Fibroblast of lung (primary cell): ENCODE measurements at regions not wholly inside any gene's neighbourhood (a gene's known extent, or its start where the extent isn't known, plus 50 kb on each side); places are given as distances from the start of the nearest gene placed in this dataset.

Experiments
- DNase-seq, 2 donors: peaks; one replicate each; pipeline versions ENCODE4 v3.0.0 to v3.0.0-alpha.2; 2010; ENCODE audit warnings: low read depth in 2 of 2
- H2AFZ ChIP-seq: 2 replicates; pipeline ENCODE4 v1.5.1; 2012; ENCODE audit warnings: low read length, control low read depth, inconsistent platforms
- H3K27ac ChIP-seq: 2 replicates; pipeline ENCODE4 v1.5.1; 2011; ENCODE audit warnings: low read length, control low read depth; ENCODE audit not compliant: insufficient read depth
- H3K27me3 ChIP-seq: 2 replicates; pipeline ENCODE4 v1.5.1; 2011; ENCODE audit warnings: mild to moderate bottlenecking, low read length; ENCODE audit not compliant: control insufficient read depth, insufficient read depth
- H3K36me3 ChIP-seq: 2 replicates; pipeline ENCODE4 v1.5.1; 2011; ENCODE audit warnings: low read length; ENCODE audit not compliant: control insufficient read depth, insufficient read depth
- H3K4me1 ChIP-seq: 2 replicates; pipeline ENCODE4 v1.5.1; 2011; ENCODE audit warnings: low read length; ENCODE audit not compliant: control insufficient read depth, insufficient read depth; ENCODE audit errors: extremely low read depth
- H3K4me2 ChIP-seq: 2 replicates; pipeline ENCODE4 v1.5.1; 2011; ENCODE audit warnings: low read length, control low read depth; ENCODE audit not compliant: insufficient read depth; ENCODE audit errors: extremely low read depth
- H3K4me3 ChIP-seq, 4 experiments: fragments of 200-600 bp in 1 of 4; sonication (generic) in 1 of 4; replicated peaks in 1 of 4; 2 replicates each; pipeline ENCODE4 v1.5.1; 2011 to 2016; ENCODE audit warnings: low read length in 4 of 4, low read depth in 3 of 4, mild to moderate bottlenecking in 3 of 4, control low read depth in 2 of 4, inconsistent platforms in 1 of 4, mixed read lengths in 1 of 4; ENCODE audit not compliant: insufficient read depth in 1 of 4; ENCODE audit errors: control extremely low read depth in 1 of 4
- H3K79me2 ChIP-seq: 2 replicates; pipeline ENCODE4 v1.5.1; 2012; ENCODE audit warnings: mild to moderate bottlenecking, low read length, inconsistent platforms; ENCODE audit not compliant: control insufficient read depth, insufficient read depth
- H3K9ac ChIP-seq: 2 replicates; pipeline ENCODE4 v1.5.1; 2011; ENCODE audit warnings: mild to moderate bottlenecking, low read length, control low read depth; ENCODE audit not compliant: insufficient read depth
- H3K9me3 ChIP-seq: 2 replicates; pipeline ENCODE4 v1.5.1; 2012; ENCODE audit warnings: low read depth, low read length; ENCODE audit not compliant: control insufficient read depth, insufficient read depth
- H4K20me1 ChIP-seq: 2 replicates; pipeline ENCODE4 v1.5.1; 2011; ENCODE audit warnings: low read length; ENCODE audit not compliant: control insufficient read depth, insufficient read depth; ENCODE audit errors: extremely low read depth
- CTCF ChIP-seq, 2 donors: IDR thresholded peaks in 1 of 2; conservative IDR thresholded peaks in 1 of 2; 1 replicate in 1 of 2; 2 replicates in 1 of 2; pipeline ENCODE4 v1.5.1; 2011 to 2012; ENCODE audit warnings: low read length in 2 of 2, control low read depth in 1 of 2, inconsistent platforms in 1 of 2, low read depth in 1 of 2, mild to moderate bottlenecking in 1 of 2
- EZH2 ChIP-seq: IDR thresholded peaks from 2 replicates; pipeline ENCODE4 v1.5.1; 2012; ENCODE audit warnings: low read length, control low read depth, mild to moderate bottlenecking; ENCODE audit errors: missing control alignments

GRCh38 chr3:22297436-22297835 lies 546.4 kb upstream of the ZNF385D start:
- Histone ChIP-seq H3K4me1 (no peaks in the 10 kb centered on the region), H4K20me1 (no peaks in the 10 kb centered on the region), H3K27ac (no peak overlapping the region), H3K9me3 (no peaks in the 10 kb centered on the region), H3K36me3 (no peaks in the 10 kb centered on the region), H3K4me3 (no peak overlapping the region), H3K27me3 (no peaks in the 10 kb centered on the region), H3K79me2 (no peaks in the 10 kb centered on the region), H3K9ac (no peak overlapping the region), H3K4me2 (no peak overlapping the region), H2AFZ (no peak overlapping the region)
- TF ChIP-seq CTCF (conservative IDR thresholded peaks at IDR 0.05 in 1 of 2, IDR thresholded peaks at IDR 0.05 in 1 of 2; ENCODE audit: low read depth in 1 of 2, low read length in 2 of 2): no peak
- TF ChIP-seq EZH2: no peak
- DNase-seq: peak in 1 of 2 donors; percentile 5

- TF ChIP-seq EZH2 (no peak), CTCF (conservative IDR thresholded peaks at IDR 0.05 in 1 of 2, IDR thresholded peaks at IDR 0.05 in 1 of 2; ENCODE audit: low read depth in 1 of 2, low read length in 2 of 2) (no peak)
- no peaks in the 10 kb centered on the region for H3K9me3 ChIP-seq
- no peaks in the 10 kb centered on the region for H4K20me1 ChIP-seq
- no peak for DNase-seq
- H2AFZ ChIP-seq: no peak overlapping the region
- no peaks in the 10 kb centered on the region for H3K4me1 ChIP-seq
- H3K36me3 ChIP-seq: no peaks in the 10 kb centered on the region
- H3K4me2 ChIP-seq: no peak overlapping the region
- H3K4me3 ChIP-seq: no peak overlapping the region
- no peaks in the 10 kb centered on the region for H3K27me3 ChIP-seq
- H3K79me2 ChIP-seq: no peaks in the 10 kb centered on the region
- H3K27ac ChIP-seq: no peak overlapping the region
- H3K9ac ChIP-seq: no peak overlapping the region
Observed at GRCh38 chr3:22306454-22306853, 555.4 kb upstream of the ZNF385D start.

- DNase-seq: no peak
- Histone ChIP-seq H4K20me1 (no peaks in the 10 kb centered on the region), H3K4me3 (no peak overlapping the region)
Observed at GRCh38 chr3:22308871-22309270, 557.9 kb upstream of the ZNF385D start.

More at GRCh38 chr3:22308871-22309270, 557.9 kb upstream of the ZNF385D start:
- H3K9me3 ChIP-seq: no peaks in the 10 kb centered on the region
- H3K4me1 ChIP-seq: no peaks in the 10 kb centered on the region
- no peaks in the 10 kb centered on the region for H3K27me3 ChIP-seq
- H3K4me2 ChIP-seq: no peak overlapping the region
- TF ChIP-seq EZH2 (no peak), CTCF (conservative IDR thresholded peaks at IDR 0.05 in 1 of 2, IDR thresholded peaks at IDR 0.05 in 1 of 2; ENCODE audit: low read depth in 1 of 2, low read length in 2 of 2) (no peak)
- H3K79me2 ChIP-seq: no peaks in the 10 kb centered on the region
- no peak overlapping the region for H2AFZ ChIP-seq
- no peaks in the 10 kb centered on the region for H3K36me3 ChIP-seq
- H3K9ac ChIP-seq: no peak overlapping the region
- H3K27ac ChIP-seq: no peak overlapping the region
